Activated T-cell treated with anti-CD3 and anti-CD28 coated beads, Interleukin-2, amount 50 U/mL, for 48 hours (primary cell): ENCODE measurements at regions not wholly inside any gene's neighbourhood (a gene's known extent, or its start where the extent isn't known, plus 50 kb on each side); places are given as distances from the start of the nearest gene placed in this dataset.
"Not testable (repeated sequence)": the region's sequence is repeated elsewhere in the genome, so short reads cannot be mapped to it uniquely, and the experiment has no call there.

Source experiments
- DNase-seq, 2 experiments: peaks; one replicate each; pipeline ENCODE4 v3.0.0-alpha.2; 2020

DNA sequence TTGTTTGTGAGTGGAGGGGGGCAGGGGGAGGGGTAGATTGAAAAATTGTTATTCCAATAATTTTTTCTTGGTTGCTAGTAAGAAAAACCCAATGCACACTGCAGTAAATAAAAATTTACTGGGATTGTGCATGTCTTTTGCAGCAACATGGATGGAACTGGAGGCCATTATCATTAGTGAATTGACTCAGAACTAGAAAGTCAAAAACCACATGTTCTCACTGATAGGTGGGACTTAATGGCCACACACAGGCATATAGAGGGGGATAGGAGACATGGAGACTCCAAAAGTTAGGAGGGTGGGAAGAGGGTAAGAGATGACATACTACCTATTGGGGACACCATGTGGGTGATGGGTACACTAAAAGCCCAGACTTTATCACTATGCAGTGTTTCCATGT lies 67.2 kb downstream of the BUB3 start:
- DNase-seq: no peak

DNA sequence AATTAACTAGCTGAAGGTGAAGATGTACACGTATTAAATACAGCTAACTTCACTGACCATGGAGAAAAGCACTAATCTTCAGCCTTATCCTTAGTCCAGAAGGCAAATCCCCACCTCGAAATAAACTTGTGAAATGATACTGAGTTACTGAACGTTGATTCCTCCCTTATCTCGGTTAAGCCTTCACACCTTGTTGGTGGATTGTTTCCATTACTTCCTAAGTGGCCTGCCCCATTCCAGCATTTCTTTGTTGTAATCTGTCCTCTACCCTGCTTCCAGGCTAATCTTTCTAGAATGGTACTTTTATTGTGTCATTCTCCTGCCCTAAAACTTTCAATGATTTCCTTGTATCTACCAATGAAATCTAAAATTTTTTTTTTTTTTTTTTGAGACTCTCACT lies 68.6 kb downstream of the BUB3 start:
- DNase-seq: no peak

DNA sequence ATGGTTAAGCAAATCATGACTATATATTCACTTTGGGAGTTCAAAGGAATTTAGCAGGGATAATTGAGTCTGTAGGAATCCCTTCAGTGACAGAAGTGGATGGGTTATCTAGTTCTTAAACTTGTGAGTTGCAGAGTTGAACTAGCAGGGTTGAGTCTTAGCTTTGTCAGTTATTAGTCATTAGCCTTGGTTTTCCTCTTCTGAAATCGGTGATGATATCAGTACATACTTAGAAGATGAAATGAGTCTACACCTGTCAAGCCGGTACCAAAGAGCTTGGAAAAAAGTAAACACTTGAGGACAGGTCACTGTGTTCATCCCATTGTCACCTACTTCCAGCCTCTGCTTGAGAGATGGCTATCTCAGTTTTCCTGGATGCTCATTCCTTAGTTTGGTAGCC lies 73.5 kb downstream of the BUB3 start:
- DNase-seq: no peak

DNA sequence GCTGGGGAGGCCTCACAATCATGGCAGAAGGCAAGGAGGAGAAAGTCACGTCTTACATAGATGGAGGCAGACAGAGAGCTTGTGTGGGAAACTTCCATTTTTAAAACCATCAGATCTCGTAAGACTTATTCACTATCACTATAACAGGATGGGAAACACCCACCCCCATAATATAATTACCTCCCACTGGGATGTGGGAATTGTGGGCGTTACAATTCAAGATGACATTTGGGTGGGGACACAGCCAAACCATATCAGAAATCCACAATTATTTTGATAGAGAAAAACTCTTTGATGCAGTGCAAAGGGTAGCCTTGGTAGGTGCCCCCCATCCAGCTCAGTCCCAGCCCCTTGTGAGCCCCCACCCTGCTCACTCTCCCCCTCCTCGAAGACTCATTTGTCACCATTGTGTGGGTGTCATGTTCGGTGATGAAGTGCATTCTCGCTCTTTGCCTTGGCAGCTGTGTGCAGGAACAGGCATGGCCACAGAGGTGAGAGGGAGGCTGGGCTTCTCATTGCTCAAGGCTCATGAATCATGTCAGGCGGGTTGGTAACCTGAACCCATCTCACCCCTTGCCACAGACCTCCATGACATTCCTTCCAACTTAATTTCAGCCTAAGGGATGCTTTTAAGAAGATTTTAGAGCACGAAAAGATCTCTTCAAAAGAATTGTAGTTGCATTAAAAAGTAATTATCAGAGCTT lies 75.9 kb downstream of the BUB3 start:
- no peak for DNase-seq

DNA sequence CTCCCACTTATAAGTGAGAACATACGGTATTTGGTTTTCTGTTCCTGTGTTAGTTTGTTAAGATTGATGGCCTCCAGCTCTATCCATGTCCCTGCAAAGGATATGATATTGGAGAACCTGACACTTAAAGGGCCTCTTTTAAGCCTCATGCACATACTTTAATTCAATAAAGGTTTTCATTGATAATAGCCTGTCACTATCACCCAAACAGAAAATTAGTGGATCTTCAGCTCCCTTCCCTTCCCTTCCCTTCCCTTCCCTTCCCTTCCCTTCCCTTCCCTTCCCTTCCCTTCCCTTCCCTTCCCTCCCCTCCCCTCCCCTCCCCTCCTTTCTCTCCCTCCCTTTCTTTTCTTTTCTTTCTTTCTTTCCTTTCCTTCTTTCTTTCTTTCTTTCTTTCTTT lies 78.7 kb downstream of the BUB3 start:
- DNase-seq: not testable (repeated sequence)

DNA sequence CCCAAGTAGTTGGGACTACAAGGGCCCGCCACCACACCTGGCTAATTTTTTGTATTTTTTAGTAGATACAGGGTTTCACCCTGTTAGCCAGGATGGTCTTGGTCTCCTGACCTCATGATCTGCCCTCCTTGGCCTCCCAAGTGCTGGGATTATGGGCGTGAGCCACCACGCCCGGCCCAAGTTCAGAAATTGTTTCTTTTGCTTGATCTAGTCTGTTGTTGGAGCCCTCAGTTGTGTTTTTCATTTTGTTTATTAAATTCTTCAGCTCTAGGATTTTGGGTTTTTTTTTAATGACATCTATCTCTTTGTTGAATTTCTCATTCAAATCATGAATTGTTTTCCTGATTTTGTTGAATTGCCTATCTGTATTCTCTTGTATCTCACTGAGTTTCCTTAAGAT lies 80.8 kb downstream of the BUB3 start:
- DNase-seq: not testable (repeated sequence)

DNA sequence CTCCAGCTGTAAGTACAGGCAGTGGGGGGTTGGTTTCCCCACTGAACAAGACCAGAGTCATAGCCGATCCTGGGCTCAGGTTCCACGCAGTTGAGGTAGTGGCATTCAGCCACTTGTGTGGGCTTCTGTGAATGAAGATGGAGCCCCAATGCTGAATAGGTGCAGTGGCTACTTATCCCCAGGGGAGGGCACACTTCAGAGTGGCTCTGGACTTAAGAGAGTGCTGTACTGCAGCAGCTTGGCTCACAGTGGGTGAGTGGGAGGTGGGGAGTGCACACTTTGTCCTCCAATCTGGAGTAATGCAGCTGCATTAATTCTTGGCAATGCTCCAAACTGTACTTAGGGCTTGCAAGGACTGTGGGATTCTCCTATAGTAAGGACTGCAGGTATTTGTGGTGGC lies 81.9 kb downstream of the BUB3 start:
- DNase-seq: no peak

DNA sequence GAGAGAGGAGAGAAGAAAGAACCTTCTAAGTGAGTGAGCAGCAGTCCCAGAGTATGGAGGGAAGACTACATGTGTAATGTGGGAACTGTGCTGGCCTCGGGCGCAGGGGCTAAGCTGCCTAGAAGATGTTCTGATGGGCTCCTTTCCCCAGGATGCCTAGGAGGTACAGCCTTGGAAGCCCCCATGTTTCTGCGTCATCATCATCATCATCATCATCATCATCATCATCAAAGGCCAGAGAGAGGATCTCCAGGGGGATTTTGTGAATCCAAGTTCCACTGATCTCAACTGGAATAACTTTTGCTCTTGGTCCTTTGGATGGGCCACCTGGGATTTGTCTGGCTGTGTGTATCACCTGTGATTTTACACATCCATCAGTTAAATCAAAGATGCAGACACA lies 86.0 kb downstream of the BUB3 start:
- no peak for DNase-seq

DNA sequence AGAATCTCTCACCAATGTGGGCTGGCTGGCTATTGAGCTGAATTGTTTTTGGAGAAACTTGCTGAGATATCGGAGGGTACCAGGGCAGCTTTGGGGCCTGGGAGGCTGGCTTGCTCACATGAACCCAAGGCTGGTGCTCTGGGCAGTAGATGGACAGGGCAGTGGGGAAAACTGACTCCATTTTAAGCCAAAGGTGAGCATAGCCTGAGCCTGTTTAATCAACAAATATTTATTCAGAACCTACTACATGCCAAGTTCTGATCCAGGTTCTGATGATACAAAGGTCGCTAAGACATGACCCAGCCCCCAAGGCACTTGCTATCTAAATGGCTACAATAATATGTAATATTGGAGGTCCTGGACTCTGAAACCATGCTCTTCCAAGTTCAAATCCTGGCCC lies 86.6 kb downstream of the BUB3 start:
- no peak for DNase-seq

DNA sequence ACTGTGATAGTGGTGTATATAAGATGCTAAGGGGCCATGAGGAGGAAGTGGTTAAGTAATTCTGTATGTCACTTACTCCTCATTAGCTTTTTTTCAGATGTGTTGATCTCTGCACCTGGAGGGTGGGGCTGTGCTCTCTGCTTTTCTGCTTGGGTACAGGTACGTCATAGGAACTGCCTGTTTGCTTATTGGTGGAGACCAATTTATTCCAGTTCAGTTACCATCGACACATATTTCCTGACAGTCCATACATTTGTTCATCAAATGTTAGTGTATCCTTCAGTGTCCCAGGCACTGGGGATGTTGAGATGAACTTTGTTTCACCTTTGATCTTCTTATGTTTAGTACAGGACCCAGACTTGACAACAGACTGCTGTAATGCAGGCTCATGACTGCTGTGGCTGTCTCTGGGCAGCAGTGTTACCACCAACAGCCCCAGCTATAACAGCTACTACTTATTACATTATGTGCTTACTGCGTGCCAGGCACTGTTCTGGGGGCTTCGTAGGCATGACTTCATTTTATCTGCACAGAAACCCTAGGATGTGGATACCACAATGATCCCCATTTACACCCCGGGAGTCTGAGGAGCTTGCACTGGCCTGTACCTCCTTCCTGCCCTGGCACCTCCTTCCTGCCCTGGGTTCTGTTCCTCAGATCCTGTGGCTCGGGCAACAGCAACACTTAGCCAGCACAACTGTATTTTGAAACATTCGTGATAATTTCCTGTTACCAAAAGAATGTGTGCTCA lies 87.4 kb downstream of the BUB3 start:
- peak; percentile 24 to 27 for DNase-seq

DNA sequence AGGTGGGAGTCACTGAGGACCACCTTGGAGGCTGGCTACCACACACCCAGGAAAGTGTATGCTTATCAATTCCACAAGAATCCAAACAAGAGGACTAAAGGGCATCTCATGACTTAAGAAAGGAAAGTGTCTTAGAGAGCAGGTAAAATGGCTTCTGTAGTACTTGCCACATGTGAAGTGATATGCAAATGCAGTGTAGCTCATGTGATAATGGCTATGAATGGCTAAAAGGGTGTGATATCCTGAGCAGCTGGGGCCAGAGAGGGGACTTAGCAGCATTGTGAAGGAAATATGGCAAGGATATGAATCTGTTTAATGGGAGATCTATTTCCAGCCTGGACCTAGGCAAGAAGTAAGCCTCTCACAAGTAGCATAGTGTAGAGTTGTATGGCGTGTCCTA lies 90.5 kb downstream of the BUB3 start:
- DNase-seq: no peak

DNA sequence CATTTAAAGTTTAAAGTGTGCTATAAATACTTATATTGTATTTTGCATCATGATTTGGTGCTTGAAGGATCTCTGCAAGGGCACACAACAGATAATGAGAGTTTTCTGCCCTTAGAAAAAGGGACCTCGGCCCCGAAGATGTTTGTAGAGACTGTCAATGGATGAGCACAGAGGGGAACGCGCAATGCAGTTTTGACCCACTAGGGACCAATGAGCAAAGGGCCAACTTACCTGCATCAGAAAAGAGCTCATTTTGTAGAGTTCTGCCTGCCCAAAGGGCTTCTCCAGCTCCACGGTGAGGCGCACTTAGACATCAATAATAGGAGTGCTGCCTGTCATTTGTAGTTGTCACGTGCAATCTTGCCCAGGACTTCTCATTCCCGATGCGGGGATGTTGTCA lies 91.1 kb downstream of the BUB3 start:
- DNase-seq: no peak

DNA sequence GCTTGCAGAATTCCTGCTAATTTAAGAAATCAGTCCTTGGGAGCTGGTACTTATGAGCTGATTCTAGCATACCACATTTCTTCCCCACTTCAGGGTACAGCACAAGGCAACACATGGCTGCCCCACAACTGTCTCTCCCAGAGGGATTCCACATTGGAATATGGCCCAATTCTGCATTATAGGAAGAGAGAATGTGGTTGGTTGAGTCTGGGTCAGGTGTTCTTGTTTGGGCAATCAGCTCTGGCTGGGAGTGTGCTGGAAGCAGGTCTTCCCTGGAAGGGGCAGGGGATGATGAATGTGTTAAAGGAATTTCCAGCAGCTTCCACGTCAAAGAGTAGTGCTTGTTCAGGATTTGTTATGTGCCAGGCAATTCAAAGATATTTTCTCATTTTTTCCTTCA lies 95.7 kb downstream of the BUB3 start:
- no peak for DNase-seq

DNA sequence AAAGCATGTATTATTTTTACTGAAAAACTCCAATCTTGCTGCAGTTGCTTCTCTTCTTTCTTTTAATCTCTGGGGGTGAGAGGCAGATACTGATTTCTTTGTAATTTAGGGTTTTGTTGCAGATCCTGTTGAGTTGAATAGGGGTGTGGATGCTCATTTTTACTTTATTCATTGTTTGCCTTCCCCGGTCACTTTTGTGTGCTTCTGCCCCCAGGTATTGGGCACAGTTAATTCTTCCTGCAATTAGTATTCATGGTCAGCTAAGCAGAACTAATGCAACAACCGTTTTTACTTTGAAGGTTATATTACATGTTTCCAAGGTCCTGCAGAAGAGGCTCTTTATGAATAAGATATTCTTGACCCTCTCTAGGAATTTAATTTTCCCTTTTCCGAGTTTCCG lies 96.4 kb downstream of the BUB3 start:
- no peak for DNase-seq

DNA sequence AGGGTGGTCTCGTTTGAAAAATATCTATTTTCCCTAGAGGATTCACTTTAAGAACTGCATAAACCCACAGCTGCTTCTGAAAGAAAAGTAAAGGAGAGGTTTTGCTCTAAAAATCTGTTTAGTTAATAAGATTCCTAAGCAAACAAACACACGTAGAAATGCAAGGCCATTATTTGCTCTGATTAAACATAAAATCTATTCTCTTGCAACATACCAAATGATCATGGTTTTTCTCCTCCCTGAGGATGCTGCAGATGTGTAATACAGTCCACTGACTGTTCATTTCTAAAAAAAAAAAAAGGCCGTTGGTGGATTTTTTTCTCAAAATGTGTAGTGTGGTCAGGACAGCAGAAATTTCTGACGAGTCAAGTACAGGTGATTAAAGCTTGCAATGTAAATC lies 98.6 kb downstream of the BUB3 start:
- no peak for DNase-seq

DNA sequence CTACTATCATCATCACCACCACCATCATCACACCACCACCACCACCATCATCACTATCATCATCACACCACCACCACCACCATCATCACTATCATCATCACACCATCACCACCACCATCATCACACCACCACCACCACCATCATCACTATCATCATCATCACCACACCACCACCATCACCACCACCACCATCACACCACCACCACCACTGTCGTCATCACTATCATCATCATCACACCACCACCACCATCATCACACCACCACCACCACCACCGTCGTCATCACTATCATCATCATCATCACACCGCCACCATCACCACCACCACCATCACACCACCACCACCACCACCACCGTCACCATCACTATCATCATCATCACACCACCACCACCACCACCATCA lies 100.1 kb downstream of the BUB3 start:
- DNase-seq: not testable (repeated sequence)

DNA sequence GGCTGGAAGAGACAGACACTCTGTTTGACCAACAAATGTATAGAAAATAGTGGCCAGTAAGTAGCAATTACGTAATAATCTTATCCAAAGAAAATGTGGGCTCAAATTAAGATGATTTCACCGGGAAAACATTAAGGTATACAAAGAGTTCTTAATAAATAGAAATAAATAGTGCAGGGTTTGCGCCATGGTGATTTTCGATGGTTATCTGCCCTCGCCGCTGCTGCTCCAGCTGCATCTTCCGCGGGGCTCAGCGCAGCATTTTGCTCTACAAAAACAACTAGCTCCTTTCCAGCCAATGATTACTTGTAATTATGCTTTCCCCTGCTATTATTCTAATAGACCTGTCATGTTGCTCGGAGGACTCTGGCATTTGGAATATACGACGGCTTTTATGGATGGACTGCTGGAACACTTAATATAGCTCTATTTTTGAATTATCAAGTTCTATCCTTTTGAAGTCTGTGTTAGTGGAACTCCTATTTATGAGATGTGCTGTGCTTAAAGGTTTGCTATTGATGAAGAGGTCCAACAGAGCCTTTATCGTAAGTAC lies 103.8 kb downstream of the BUB3 start:
- no peak for DNase-seq

DNA sequence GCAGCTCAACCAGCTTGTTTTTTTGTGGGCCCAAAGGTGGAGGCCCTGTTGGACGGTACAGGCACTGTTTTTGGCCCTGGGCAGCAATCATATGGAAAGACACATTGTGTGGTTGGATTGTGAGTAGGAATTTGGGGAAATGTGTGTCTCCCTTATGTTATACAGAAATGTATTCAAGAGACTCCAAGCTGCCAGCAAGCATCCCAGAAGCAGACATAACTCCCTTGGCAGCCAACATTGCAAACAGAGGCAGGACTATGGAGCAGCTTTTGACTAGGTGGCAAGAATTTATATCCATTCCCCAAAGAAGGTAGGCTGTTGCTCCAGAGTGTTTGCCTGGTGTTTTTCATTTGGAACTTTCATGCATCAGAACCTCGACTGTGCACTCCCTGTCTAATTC lies 104.9 kb downstream of the BUB3 start:
- no peak for DNase-seq

DNA sequence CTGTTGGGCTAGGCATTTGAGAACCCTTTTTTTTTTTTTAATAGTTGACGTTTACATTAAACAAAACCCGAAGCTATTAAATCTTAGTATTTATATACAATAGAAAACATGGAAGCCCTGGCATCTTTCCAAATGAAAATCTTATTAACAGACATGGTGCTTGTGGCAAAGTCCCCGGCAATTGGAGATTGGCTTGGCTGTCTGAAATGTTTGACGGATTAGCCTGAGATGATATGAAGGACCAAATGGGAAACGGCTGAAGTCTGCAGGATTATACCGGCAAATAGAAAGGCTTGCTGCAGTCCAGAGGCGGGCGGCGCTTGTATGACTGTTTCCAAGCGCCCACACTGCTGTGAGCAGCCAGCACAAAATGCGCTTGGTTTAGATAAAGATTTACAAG lies 105.6 kb downstream of the BUB3 start:
- no peak for DNase-seq

DNA sequence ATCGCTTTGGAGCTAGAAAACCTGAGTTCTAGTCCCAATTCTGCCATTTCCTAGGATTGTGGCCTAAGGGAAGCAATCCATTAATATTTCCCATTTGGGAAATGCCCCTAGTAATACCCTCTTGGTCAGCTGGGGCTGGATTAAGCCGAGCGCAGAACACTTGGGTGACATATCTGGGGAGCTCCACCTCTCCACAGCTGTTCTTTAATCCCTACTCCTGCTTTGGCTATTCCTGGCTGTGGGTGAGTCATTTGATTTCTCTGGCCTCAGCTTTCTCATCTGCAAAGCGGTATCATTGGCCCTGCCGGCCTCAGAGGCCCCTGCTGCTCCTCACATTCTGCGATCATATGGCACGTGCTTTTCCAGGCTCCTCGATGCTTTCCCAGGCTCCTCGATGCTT lies 108.3 kb downstream of the BUB3 start:
- no peak for DNase-seq

DNA sequence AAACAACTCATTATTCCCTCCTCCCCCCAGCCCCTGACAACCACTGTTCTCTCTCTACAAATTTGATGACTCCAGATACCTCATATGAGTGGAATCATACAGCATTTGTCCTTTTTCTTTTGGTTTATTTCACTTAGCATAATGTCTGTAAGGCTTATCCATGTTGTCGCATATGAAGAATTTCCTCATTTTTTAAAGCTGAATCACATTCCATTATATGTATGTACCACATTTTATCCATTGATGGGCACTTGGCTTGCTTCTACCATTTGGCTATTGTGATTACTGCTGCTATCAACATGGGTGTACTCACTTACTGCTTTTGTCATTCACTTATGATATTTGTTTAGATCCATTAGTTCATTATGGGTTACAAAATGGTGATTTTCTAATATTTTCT lies 112.8 kb downstream of the BUB3 start:
- DNase-seq: no peak

DNA sequence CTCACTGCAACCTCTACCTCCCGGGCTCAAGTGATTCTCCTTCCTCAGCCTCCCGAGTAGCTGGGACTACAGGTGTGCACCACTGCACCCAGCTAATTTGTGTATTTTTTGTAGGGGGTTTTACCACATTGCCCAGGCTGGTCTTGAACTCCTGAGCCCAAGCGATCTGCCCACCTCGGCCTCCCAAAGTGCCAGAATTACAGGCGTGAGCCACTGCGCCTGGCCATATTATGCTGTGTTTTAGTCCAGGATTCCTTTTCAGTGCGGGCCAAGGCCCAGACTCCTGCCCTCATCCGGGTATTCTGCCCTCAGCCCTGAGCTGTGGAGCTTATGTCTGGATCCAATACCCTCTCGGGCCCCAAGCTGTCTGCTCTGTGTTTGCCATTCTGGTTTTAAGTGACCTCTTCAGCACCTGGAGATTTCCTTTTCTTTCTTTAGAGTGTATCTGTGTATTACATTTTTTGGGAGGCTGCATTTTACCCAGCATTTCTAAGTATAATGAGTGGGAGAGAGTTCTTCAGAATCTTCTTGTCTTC lies 114.9 kb downstream of the BUB3 start:
- no peak for DNase-seq

DNA sequence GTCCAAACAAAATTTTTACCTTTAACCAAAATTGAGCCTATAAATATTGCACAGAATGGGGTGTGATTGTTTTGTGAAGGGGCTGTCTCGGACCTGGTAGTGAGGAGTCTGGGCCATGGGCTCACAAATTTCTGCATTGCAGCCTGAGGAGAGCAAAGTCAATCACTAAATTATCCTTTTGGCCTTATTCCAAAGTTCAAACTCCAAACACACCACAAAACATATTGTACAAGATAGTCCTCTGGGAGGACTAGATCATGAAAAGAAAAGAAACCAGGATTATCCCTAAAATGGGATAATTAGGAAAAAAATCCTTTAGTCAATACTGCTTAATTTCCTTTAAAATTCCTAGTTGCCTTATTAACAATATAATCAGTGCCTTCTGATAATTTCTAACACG lies 115.5 kb downstream of the BUB3 start:
- DNase-seq: no peak

DNA sequence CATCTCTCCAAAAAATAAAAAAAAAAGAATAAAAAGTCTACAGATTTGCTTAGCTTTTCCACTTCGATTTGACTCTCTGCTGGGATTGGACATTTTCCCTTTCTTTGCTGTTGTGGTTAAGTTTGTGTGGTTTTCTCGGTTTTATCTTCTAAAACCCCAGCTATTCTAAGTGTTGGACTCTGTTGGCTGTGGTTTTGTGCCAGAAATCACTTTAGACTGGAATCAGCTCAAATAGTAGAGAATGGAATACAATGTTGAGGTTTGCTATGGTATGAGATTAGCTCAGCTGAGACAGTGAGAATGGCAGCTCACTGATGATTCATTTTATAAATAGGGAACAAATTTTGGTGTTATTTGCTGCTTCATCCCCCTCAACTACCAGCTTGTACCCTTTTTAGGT lies 116.0 kb downstream of the BUB3 start:
- no peak for DNase-seq
